Activated CD4-positive, alpha-beta T cell treated with anti-CD3 and anti-CD28 coated beads for 36 hours (primary cell): ENCODE measurements at regions not wholly inside any gene's neighbourhood (a gene's known extent, or its start where the extent isn't known, plus 50 kb on each side); places are given as distances from the start of the nearest gene placed in this dataset.

Experiments used
- ATAC-seq: fragments of 200-7000 bp; cut with Tn5 transposase; one replicate; pipeline ENCODE4 v1.10.0; 2021; ENCODE audit warnings: mild to moderate bottlenecking, moderate library complexity
- CTCF ChIA-PET: fragments of 350-600 bp; sonication (Branson Sonifier 250); formaldehyde crosslinking; loops from one replicate; lab custom pipeline; 2021; ENCODE audit warnings: antibody characterized with exemption; lab: Charles Lee
- POLR2A ChIA-PET: fragments of 350-600 bp; sonication (Branson Sonifier 250); formaldehyde crosslinking; loops from one replicate; lab custom pipeline; 2021; ENCODE audit warnings: antibody characterized with exemption, inconsistent platforms; lab: Charles Lee
- DNase-seq: peaks from one replicate; pipeline ENCODE4 v3.0.0-alpha.2; 2020
- H3K27ac Mint-ChIP-seq: one replicate; pipeline ENCODE4 v1.8.0; 2021; ENCODE audit warnings: mixed read lengths
- H3K27me3 Mint-ChIP-seq: one replicate; pipeline ENCODE4 v1.8.0; 2021; ENCODE audit warnings: mixed read lengths
- H3K36me3 Mint-ChIP-seq: one replicate; pipeline ENCODE4 v1.8.0; 2021; ENCODE audit warnings: low read depth, mixed read lengths
- H3K4me1 Mint-ChIP-seq: one replicate; pipeline ENCODE4 v1.8.0; 2021; ENCODE audit warnings: mixed read lengths
- H3K4me3 Mint-ChIP-seq: one replicate; pipeline ENCODE4 v1.8.0; 2021; ENCODE audit warnings: mild to moderate bottlenecking, moderate library complexity, mixed read lengths
- H3K9me3 Mint-ChIP-seq: one replicate; pipeline ENCODE4 v1.8.0; 2021; ENCODE audit warnings: low read depth, mixed read lengths
- intact Hi-C, 2 experiments: fragments of 100-400 bp; cut with DNase I in 1 of 2; cut with micrococcal nuclease in 1 of 2; formaldehyde crosslinking; loops; one replicate each; pipeline versions ENCODE4 v1.14.2 to v1.15.1; 2022 to 2024; cut with DNase I, micrococcal nuclease

GRCh38 chr20:12598894-12599293, 409.9 kb upstream of the SPTLC3 start:
- peaks cover 2% of the 10 kb centered on the region for H3K9me3 Mint-ChIP-seq

GRCh38 chr20:12599494-12599893, 409.3 kb upstream of the SPTLC3 start:
- H3K27ac Mint-ChIP-seq, result no peak overlapping the region
- H3K27me3 Mint-ChIP-seq, result no peaks in the 10 kb centered on the region
- H3K4me1 Mint-ChIP-seq, result no peaks in the 10 kb centered on the region
- POLR2A ChIA-PET, result no interaction called here
- no peak for ATAC-seq
- H3K36me3 Mint-ChIP-seq, result no peaks in the 10 kb centered on the region
- CTCF ChIA-PET, result no interaction called here
- H3K9me3 Mint-ChIP-seq, result peaks cover 2% of the 10 kb centered on the region
- H3K4me3 Mint-ChIP-seq, result no peak overlapping the region
- DNase-seq, result no peak
- intact Hi-C loops, result no loop called here

More at GRCh38 chr20:12598894-12599293, 409.9 kb upstream of the SPTLC3 start:
- DNase-seq (no peak), ATAC-seq (no peak)
- no peak overlapping the region for H3K4me3 Mint-ChIP-seq
- no peaks in the 10 kb centered on the region for H3K36me3 Mint-ChIP-seq
- no peaks in the 10 kb centered on the region for H3K27me3 Mint-ChIP-seq
- POLR2A ChIA-PET, result no interaction called here
- CTCF ChIA-PET, result interaction anchor here (0.7 kb wide), 1 partner anchor 24 kb away, joined by 4 read pairs; no protein-coding TSS in a partner anchor
- no peaks in the 10 kb centered on the region for H3K4me1 Mint-ChIP-seq
- intact Hi-C loops, result no loop called here
- H3K27ac Mint-ChIP-seq, result no peak overlapping the region

GRCh38 chr20:12605751-12606150, 403.0 kb upstream of the SPTLC3 start:
- no peaks in the 10 kb centered on the region for H3K36me3 Mint-ChIP-seq
- ChIA-PET POLR2A (no interaction called here), CTCF (no interaction called here)
- no peak for DNase-seq
- no peaks in the 10 kb centered on the region for H3K27me3 Mint-ChIP-seq
- H3K4me1 Mint-ChIP-seq, result no peaks in the 10 kb centered on the region
- no peaks in the 10 kb centered on the region for H3K9me3 Mint-ChIP-seq
- H3K4me3 Mint-ChIP-seq, result no peak overlapping the region
- no peak overlapping the region for H3K27ac Mint-ChIP-seq
- intact Hi-C loops, result no loop called here
- ATAC-seq, result no peak

GRCh38 chr20:12610871-12611270, 397.9 kb upstream of the SPTLC3 start:
- no peak overlapping the region for H3K27ac Mint-ChIP-seq
- CTCF ChIA-PET, result no interaction called here
- intact Hi-C loops, result no loop called here
- H3K4me1 Mint-ChIP-seq, result no peaks in the 10 kb centered on the region
- H3K9me3 Mint-ChIP-seq, result peaks cover 2% of the 10 kb centered on the region
- no peak overlapping the region for H3K4me3 Mint-ChIP-seq
- no peaks in the 10 kb centered on the region for H3K36me3 Mint-ChIP-seq
- no peak for ATAC-seq
- no peaks in the 10 kb centered on the region for H3K27me3 Mint-ChIP-seq
- POLR2A ChIA-PET, result no interaction called here
- no peak for DNase-seq

GRCh38 chr20:12614764-12615163, 394.0 kb upstream of the SPTLC3 start:
- no peaks in the 10 kb centered on the region for H3K27me3 Mint-ChIP-seq
- H3K36me3 Mint-ChIP-seq, result no peaks in the 10 kb centered on the region
- intact Hi-C loops, result no loop called here
- ATAC-seq (no peak), DNase-seq (no peak)
- H3K4me3 Mint-ChIP-seq, result no peak overlapping the region
- CTCF ChIA-PET, result no interaction called here
- POLR2A ChIA-PET, result no interaction called here
- peaks cover 3% of the 10 kb centered on the region for H3K9me3 Mint-ChIP-seq
- H3K27ac Mint-ChIP-seq, result no peak overlapping the region
- no peaks in the 10 kb centered on the region for H3K4me1 Mint-ChIP-seq

- Mint-ChIP-seq H3K9me3 (peaks cover 5% of the 10 kb centered on the region), H3K27me3 (no peaks in the 10 kb centered on the region), H3K36me3 (no peaks in the 10 kb centered on the region), H3K4me3 (no peak overlapping the region), H3K4me1 (no peaks in the 10 kb centered on the region), H3K27ac (no peak overlapping the region)
- POLR2A ChIA-PET, result no interaction called here
- ATAC-seq (no peak), DNase-seq (no peak)
- intact Hi-C loops, result no loop called here
- CTCF ChIA-PET, result no interaction called here
Observed at GRCh38 chr20:12617076-12617475, 391.7 kb upstream of the SPTLC3 start.

GRCh38 chr20:12623870-12624269, 384.9 kb upstream of the SPTLC3 start:
- no peak for ATAC-seq
- H3K4me3 Mint-ChIP-seq, result no peak overlapping the region
- intact Hi-C loops, result no loop called here
- ChIA-PET POLR2A (no interaction called here), CTCF (no interaction called here)
- no peaks in the 10 kb centered on the region for H3K36me3 Mint-ChIP-seq
- peaks cover 12% of the 10 kb centered on the region for H3K9me3 Mint-ChIP-seq
- no peaks in the 10 kb centered on the region for H3K27me3 Mint-ChIP-seq
- no peak for DNase-seq
- H3K27ac Mint-ChIP-seq, result no peak overlapping the region
- no peaks in the 10 kb centered on the region for H3K4me1 Mint-ChIP-seq

- intact Hi-C loops, result no loop called here
- Mint-ChIP-seq H3K4me1 (no peaks in the 10 kb centered on the region), H3K9me3 (peaks cover 12% of the 10 kb centered on the region), H3K27ac (no peak overlapping the region), H3K4me3 (no peak overlapping the region), H3K36me3 (no peaks in the 10 kb centered on the region), H3K27me3 (no peaks in the 10 kb centered on the region)
- DNase-seq (no peak), ATAC-seq (no peak)
- ChIA-PET CTCF (interaction anchor here (0.8 kb wide), 1 partner anchor 19 kb away, joined by 3 read pairs; no protein-coding TSS in a partner anchor), POLR2A (no interaction called here)
Observed at GRCh38 chr20:12627485-12627884, 381.3 kb upstream of the SPTLC3 start.

GRCh38 chr20:12638633-12639312, 370.0 kb upstream of the SPTLC3 start:
- no peak for DNase-seq
- no peaks in the 10 kb centered on the region for H3K4me1 Mint-ChIP-seq
- ATAC-seq, result no peak
- POLR2A ChIA-PET, result no interaction called here
- no peaks in the 10 kb centered on the region for H3K9me3 Mint-ChIP-seq
- CTCF ChIA-PET, result no interaction called here
- H3K4me3 Mint-ChIP-seq, result no peak overlapping the region
- intact Hi-C loops, result no loop called here
- H3K27me3 Mint-ChIP-seq, result no peaks in the 10 kb centered on the region
- no peak overlapping the region for H3K27ac Mint-ChIP-seq
- H3K36me3 Mint-ChIP-seq, result no peaks in the 10 kb centered on the region

GRCh38 chr20:12640251-12640650, 368.5 kb upstream of the SPTLC3 start:
- ChIA-PET CTCF (no interaction called here), POLR2A (no interaction called here)
- no peaks in the 10 kb centered on the region for H3K4me1 Mint-ChIP-seq
- ATAC-seq (no peak), DNase-seq (no peak)
- no peak overlapping the region for H3K27ac Mint-ChIP-seq
- intact Hi-C loops, result no loop called here
- H3K36me3 Mint-ChIP-seq, result no peaks in the 10 kb centered on the region
- no peaks in the 10 kb centered on the region for H3K9me3 Mint-ChIP-seq
- no peaks in the 10 kb centered on the region for H3K27me3 Mint-ChIP-seq
- no peak overlapping the region for H3K4me3 Mint-ChIP-seq

- intact Hi-C loops, result no loop called here
- H3K36me3 Mint-ChIP-seq, result no peaks in the 10 kb centered on the region
Observed at GRCh38 chr20:12641619-12642018, 367.2 kb upstream of the SPTLC3 start.

GRCh38 chr20:12644461-12644860, 364.3 kb upstream of the SPTLC3 start:
- ChIA-PET CTCF (no interaction called here), POLR2A (no interaction called here)
- no peak for DNase-seq
- no peak for ATAC-seq
- intact Hi-C loops, result no loop called here
- Mint-ChIP-seq H3K36me3 (no peaks in the 10 kb centered on the region), H3K27ac (no peak overlapping the region), H3K4me3 (no peak overlapping the region), H3K9me3 (no peaks in the 10 kb centered on the region), H3K4me1 (no peaks in the 10 kb centered on the region), H3K27me3 (no peaks in the 10 kb centered on the region)

More at GRCh38 chr20:12641619-12642018, 367.2 kb upstream of the SPTLC3 start:
- H3K4me1 Mint-ChIP-seq, result no peaks in the 10 kb centered on the region
- ChIA-PET POLR2A (no interaction called here), CTCF (no interaction called here)
- ATAC-seq (no peak), DNase-seq (no peak)
- H3K27me3 Mint-ChIP-seq, result no peaks in the 10 kb centered on the region
- H3K27ac Mint-ChIP-seq, result no peak overlapping the region
- H3K9me3 Mint-ChIP-seq, result no peaks in the 10 kb centered on the region
- no peak overlapping the region for H3K4me3 Mint-ChIP-seq
